Left ventricle myocardium inferior (tissue), 1 donor: ENCODE measurements at regions not wholly inside any gene's neighbourhood (a gene's known extent, or its start where the extent isn't known, plus 50 kb on each side); places are given as distances from the start of the nearest gene placed in this dataset.

ENCODE experiments used
- DNase-seq: peaks from one replicate; pipeline ENCODE4 v3.0.0-alpha.2; 2020
- H3K27ac ChIP-seq: fragments of 200-600 bp; replicated peaks from 2 replicates; pipeline ENCODE4 v1.8.0; 2021
- H3K27me3 ChIP-seq: fragments of 200-600 bp; 2 replicates; pipeline ENCODE4 v1.8.0; 2021; ENCODE audit warnings: low read depth
- H3K36me3 ChIP-seq: fragments of 200-600 bp; 2 replicates; pipeline ENCODE4 v1.8.0; 2021
- H3K4me1 ChIP-seq: fragments of 200-600 bp; 2 replicates; pipeline ENCODE4 v1.8.0; 2021
- H3K4me3 ChIP-seq: fragments of 200-600 bp; 2 replicates; pipeline ENCODE4 v1.8.0; 2021; ENCODE audit warnings: mild to moderate bottlenecking, moderate library complexity
- H3K9me3 ChIP-seq: fragments of 200-600 bp; replicated peaks from 2 replicates; pipeline ENCODE4 v1.8.0; 2021
- CTCF ChIP-seq: fragments of 200-600 bp; IDR thresholded peaks from 2 replicates; pipeline ENCODE4 v1.8.0; 2021; ENCODE audit warnings: antibody characterized with exemption, mild to moderate bottlenecking, borderline replicate concordance
- intact Hi-C: fragments of 100-400 bp; cut with micrococcal nuclease; formaldehyde crosslinking; loops from one replicate; pipeline ENCODE4 v1.11.0; 2022
- donor health status: DM: no; HTN: yes; CAD: no; lungs with severe emphysema.

GRCh38 chr2:2665834-2666133 is 334.7 kb upstream of the MYT1L start:
- intact Hi-C loops = no loop called here
- no peaks in the 10 kb centered on the region for H3K9me3 ChIP-seq
- H3K36me3 ChIP-seq = no peaks in the 10 kb centered on the region
- TF ChIP-seq CTCF = no peak
- H3K4me1 ChIP-seq = peaks cover 4% of the 10 kb centered on the region
- no peak for DNase-seq
- no peak overlapping the region for H3K27ac ChIP-seq
- peaks cover 12% of the 10 kb centered on the region for H3K27me3 ChIP-seq
- no peak overlapping the region for H3K4me3 ChIP-seq

GRCh38 chr2:2664989-2665833 is 334.1 kb upstream of the MYT1L start:
- no peak overlapping the region for H3K27ac ChIP-seq
- TF ChIP-seq CTCF = no peak
- DNase-seq = no peak
- no peaks in the 10 kb centered on the region for H3K9me3 ChIP-seq
- intact Hi-C loops = no loop called here
- no peak overlapping the region for H3K4me3 ChIP-seq
- H3K36me3 ChIP-seq = no peaks in the 10 kb centered on the region
- peaks cover 4% of the 10 kb centered on the region for H3K4me1 ChIP-seq
- H3K27me3 ChIP-seq = peaks cover 12% of the 10 kb centered on the region

GRCh38 chr2:2663401-2664036 is 332.4 kb upstream of the MYT1L start:
- TF ChIP-seq CTCF = no peak
- Histone ChIP-seq H3K9me3 (no peaks in the 10 kb centered on the region), H3K4me3 (no peak overlapping the region), H3K27me3 (peaks cover 10% of the 10 kb centered on the region), H3K4me1 (peaks cover 4% of the 10 kb centered on the region), H3K36me3 (no peaks in the 10 kb centered on the region), H3K27ac (no peak overlapping the region)
- DNase-seq = no peak
- intact Hi-C loops = no loop called here

GRCh38 chr2:2662847-2663356 is 331.8 kb upstream of the MYT1L start:
- no peaks in the 10 kb centered on the region for H3K9me3 ChIP-seq
- intact Hi-C loops = no loop called here
- H3K27ac ChIP-seq = no peak overlapping the region
- H3K36me3 ChIP-seq = no peaks in the 10 kb centered on the region
- H3K4me3 ChIP-seq = no peak overlapping the region
- no peak for TF ChIP-seq CTCF
- no peak for DNase-seq
- peaks cover 4% of the 10 kb centered on the region for H3K4me1 ChIP-seq
- peaks cover 13% of the 10 kb centered on the region for H3K27me3 ChIP-seq

- H3K36me3 ChIP-seq = no peaks in the 10 kb centered on the region
- H3K4me3 ChIP-seq = no peak overlapping the region
- peak overlapping the region; percentile 63 for H3K27ac ChIP-seq
- no peaks in the 10 kb centered on the region for H3K9me3 ChIP-seq
- DNase-seq = peak; percentile 62
- H3K27me3 ChIP-seq = peaks cover 19% of the 10 kb centered on the region
- H3K4me1 ChIP-seq = peaks cover 4% of the 10 kb centered on the region
- TF ChIP-seq CTCF = no peak
- intact Hi-C loops = no loop called here
These were observed 331.2 kb upstream of the MYT1L start for GRCh38 chr2:2662037-2662846.
